HG02884 (cell line): ENCODE measurements at regions not wholly inside any gene's neighbourhood (a gene's known extent, or its start where the extent isn't known, plus 50 kb on each side); places are given as distances from the start of the nearest gene placed in this dataset.

ENCODE experiments used
- ATAC-seq: cut with Tn5 transposase; IDR thresholded peaks from one replicate; pipeline ENCODE4 v1.9.1; 2021; ENCODE audit warnings: mild to moderate bottlenecking, moderate library complexity; ENCODE audit not compliant: unreplicated experiment

DNA sequence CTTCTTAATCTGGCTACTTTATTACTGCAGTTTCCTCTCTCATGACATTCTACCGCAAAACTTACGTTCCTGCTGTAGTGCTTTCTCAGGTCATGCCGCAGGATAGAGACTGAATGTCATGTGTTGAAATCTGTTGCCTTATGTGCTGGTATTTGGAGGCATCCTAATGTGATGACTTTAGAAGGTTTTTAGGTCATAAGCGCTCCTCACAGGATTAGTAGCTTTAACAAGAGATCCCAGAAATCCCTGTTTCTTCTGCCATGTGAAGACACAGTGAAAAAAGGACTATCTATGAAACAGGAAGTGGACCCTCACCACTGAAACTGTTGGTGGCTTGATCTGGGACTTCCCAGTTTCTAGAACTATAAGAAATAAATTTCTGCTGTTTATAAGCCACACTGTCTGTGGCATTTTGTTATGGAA is 209.3 kb downstream of the LACC1 start:
- ATAC-seq = no peak

DNA sequence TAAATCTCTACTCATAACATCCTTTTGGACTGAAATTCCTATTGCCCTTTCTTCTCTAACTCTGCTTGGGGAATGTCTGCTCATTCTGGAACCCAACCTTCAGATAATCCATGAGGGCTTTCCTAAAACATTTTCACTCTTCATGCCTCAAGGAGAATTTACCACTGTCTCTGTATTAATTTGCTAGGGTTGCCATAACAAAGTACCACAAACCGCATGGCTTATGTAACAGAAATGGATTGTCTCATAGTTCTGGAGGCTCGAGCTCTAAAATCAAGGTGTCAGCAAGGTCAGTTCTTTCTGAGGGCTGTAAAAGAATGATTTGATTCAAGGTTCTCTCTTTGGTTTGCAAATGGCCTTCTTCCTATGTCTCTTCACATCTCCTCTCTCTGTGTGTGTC is 209.7 kb downstream of the LACC1 start:
- ATAC-seq = no peak

DNA sequence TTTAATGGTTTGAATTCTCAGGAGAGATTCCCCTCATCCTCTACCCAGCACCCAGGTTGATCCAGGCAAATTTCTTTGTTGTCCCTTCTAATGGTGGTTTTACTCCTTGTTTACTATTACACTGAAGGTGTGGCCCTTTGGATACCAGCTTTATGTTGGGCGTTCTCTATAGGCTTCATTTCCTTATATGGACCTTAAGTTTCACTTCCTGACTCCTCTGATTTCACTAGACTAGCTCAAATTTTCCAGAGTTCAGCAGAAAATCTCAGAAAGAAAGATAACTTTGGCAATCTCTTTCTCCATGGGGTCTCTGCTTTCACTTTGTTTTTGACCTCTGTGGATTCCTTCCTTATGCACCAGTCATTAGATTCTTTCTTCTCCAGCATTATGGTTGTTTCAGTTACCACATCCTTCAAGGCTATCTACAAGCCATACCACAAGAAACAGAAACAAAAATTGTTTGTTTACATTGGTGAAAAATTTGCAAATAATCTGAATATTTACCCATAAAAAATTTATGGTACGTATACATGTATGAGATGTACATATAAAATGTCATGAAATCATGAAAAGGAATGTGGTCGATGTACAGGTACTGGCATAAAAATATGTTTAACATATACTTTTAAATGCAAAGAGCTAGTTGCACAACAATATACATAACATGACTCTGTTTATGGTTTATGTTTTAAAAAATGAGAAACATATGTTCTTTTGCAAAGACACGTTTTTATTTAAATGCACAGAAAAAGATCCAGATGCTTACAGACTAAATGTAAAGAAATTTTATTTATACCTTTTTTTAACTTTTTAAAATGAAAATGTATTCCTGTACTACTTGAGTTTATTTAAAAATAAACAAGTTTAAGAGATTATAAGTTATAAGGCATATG is 212.6 kb downstream of the LACC1 start:
- ATAC-seq = no peak

DNA sequence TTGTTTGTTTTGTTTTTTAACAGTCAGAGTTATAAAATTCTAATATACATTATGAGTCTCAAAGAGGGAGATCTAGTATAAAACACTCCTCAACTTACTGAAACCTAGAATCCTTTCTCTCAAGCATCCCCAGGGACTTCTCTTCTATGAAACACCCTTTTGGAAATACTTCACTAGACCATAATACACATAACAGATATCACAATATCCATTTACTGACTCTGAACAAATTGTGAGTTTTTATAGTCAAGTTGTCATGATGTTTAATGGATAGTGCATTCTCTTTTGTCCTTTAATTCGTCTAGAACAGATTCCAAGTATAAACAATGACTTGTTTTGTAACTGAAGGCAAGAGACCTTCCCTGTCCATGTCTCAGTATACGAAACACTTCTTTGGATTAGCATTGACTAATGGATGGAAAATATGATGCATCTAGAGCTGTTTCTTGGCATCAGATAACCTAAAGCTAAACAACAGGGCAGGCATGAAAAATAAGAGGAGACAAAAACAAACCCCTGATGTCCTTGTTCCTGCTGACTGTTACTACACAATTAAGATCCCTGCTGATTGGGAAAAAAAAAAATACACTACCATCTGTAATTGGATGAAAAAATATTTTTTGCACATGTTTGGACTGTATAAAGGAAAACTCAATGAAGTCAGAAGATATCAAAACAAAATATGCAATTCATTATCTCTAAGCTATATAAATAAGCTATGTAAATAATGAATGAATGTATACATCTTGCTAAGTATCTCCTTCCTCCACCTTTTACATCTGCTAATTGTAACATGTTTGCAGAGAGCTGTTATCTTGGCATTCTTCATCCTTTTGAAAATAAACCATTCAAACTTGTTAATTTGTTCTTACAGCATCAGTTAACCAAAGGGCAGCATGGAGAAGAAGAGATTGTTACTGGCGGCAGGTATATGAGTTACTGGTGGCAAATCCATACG is 214.2 kb downstream of the LACC1 start:
- ATAC-seq = no peak

DNA sequence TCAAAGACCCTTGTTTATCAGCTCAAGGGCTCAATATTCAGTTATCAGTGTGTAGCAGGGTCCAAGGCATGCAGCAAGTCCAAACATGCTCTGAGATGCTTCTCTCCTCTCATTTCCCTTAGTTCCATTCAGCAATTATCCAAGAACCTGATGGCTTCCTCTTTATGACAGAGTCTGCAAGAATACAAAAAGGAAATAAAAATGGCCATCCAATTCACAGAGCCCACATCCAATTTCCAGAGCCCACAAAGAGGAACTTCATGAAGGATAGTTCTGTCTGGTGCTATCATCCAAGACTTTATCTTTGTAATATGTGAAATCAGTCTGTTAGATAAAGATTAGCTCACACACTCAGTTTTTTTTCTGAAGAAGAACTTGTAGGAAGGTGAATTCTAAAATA is 217.2 kb downstream of the LACC1 start:
- no peak for ATAC-seq

DNA sequence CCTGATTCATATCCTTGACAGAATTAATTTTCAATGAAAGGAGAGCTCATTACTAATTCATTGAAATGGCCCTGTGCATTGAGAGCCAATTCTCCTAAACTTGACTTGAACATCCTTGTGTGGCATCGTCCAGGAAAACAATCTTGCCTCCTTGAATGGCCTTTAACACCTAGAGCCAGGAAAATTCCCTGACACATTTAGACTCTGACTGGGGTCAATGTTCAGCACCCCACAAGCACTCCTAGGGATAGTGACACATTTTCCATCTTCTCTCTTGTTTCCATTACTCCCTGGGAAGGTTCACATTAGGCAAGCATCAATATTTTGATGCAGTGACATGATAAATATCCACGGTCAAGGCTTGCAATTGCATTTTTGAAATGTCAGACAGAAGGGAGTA is 218.9 kb downstream of the LACC1 start:
- no peak for ATAC-seq

DNA sequence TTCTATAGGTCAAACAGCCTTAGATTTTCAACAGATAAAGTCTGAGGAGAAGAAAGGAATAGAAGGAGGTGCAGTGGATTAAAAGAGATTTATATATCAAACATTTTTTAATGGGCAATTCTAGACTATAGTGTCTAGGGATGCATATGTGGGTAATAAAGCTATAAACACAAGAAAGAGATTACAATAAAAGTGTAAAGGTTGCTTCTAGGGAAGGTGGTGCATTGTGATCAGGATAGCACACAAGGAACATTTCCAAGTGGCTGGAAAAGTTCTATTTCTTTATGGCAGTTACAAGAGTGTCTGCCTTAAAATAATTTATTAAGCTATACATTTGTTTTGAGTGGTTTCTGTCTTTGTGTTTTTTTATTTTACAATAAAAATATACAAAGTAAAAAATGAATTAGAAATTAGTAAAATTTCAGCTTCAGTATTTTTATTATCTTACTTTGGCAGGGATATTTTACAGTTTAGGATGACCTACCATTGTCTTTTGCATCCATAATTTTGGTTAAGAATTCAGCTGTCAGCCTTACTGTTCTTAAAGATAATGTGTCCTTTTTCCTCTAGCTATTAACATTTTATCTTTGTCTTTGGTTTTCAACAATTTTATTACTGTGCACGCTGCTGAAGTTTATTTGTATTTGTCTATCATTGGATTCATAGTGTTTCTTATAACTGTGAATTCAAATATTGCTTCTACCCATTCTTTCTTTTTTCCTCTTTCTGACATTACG is 221.8 kb downstream of the LACC1 start:
- ATAC-seq = no peak

DNA sequence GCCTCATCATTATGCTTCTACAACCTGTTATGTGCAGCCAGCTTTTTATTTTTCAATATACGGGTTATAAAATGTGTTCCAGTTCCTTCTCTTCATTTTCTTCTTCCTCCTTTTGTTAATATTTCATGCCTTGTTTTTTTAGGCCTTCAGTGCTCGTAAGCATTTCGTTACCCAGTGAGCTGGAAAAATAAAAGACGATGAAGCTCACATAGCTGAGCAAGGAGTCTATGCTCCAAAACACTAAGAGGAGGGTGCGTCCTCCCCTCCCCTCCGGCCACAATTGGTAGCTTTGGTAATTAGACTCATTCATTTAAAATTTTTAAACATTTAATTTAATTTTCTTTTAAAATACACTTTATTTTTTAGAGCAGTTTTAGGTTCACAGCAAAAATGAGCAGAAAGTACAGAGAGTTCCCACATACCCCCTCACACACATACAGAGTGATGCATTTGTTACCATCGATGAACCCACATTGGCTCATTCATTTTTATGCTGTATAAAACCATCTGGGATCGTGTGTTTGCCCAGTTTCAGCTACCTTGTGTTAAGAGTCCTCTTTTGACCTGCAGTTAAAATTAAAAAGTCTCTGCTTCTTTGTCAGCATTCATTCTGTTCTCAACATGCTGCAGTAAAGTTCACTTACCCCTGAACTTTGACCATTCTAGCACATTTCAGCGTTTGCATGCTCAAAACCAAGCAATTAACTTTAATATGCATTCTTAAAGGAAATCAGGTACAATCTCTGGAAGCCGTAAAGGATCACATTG is 223.9 kb downstream of the LACC1 start:
- no peak for ATAC-seq

DNA sequence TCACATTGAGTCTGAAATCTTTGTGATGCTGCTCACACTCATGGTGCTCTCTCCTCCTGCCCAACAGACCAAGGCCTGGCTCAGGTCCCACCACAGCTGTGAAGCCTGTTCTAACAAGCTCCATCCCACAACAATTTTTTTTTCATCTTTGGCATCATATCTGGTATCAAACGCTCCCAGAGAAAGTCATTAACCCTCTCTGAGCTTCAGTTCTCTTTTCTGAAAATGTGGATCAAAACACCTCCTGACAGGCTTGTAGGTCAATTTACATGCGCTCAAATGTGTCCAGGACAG is 224.4 kb downstream of the LACC1 start:
- ATAC-seq = no peak

DNA sequence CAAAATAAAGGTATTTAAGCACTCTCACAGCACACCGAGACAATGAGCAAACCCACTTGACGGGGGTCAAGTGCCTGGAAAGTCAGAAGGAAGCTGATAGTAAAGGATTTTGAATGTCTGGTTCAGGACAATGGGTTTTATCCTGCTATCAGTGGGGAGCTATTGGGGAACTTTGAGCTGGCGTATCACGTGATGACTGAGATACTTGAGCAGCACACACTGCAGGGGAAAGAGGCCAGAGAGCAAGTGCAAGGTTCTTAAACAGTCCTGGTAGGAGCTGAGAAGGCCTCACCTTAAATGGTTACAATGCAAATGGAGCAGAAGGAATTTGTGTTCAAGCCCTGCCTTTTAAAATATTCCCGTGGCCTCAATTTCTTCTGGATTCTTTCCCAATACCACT is 225.3 kb downstream of the LACC1 start:
- no peak for ATAC-seq

DNA sequence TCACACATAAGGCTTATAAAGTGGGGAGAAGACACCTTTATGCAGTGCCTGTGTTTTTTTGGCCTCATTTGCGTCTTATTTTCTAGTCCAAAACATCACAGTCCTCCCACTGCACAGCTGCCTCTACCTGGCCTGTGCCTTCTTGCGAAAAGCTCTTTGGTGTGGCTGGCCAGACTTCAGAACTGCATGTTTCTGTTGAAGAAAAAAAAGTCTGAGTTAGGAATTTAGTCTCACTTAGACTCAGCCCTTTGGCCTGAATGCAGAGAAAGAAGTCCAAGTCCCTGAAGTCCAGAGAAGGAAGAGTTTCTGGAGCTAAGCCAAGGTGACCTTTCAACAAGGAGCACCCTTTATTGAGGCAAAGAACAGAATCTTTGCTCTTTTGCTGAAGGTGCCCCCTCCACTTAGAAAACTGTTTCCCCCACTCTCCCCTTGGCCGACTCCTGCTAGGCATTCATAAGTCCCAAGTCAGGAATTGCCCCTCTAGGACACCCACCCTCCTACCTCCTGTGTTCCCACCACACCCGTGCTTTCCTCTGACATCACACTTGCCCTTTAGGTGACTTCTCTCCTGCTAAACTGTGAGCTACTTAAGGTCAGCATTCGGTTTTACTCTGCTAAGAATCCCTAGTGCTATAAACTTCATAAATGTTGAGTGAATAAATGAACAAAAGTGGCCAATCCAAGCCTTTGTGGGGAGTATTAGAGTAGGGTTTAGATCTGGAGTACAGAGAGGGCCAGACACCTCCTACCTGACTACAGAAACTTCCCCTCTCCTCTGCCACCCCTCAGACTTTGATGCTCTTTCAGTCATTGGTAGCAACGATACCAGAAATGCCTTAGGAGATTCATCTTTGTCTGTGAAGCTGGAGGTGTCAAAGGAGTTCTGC is 226.8 kb downstream of the LACC1 start:
- ATAC-seq = no peak

DNA sequence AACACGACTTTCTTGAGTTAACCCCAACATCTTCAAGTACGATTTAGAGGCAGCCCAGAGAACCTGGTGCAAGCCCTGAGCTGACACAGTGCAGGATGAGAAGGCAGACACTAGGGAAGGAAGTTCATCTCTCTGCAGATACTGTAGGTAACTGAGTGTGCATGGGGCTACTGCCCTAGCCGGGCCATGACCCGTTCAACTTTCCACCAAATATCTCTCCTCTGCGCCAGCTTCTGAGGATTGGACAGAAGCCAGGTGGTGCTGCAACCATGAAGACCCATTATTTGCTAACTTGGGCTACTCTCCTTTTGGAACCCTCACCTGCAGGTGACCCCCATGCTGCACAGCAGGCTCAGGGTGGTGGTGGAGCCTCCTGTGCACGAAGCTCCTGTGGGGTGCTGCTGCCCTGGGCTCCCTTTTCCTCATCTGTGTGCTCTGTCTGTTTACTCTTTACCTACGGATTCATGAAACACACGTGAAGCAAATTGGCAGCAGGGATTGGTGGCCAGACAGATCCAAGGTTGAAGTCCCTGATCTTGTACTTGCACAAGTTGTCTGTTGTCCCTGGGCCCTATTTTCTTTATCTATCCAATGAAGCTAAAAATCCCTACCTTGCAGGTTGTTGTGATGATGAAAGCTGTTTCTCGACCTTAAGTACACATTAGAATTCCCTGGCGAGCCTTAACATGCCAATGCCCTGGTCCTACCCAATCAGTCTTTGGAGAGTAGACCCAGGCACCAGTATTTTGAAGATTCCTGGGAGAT is 227.8 kb downstream of the LACC1 start:
- ATAC-seq = no peak

DNA sequence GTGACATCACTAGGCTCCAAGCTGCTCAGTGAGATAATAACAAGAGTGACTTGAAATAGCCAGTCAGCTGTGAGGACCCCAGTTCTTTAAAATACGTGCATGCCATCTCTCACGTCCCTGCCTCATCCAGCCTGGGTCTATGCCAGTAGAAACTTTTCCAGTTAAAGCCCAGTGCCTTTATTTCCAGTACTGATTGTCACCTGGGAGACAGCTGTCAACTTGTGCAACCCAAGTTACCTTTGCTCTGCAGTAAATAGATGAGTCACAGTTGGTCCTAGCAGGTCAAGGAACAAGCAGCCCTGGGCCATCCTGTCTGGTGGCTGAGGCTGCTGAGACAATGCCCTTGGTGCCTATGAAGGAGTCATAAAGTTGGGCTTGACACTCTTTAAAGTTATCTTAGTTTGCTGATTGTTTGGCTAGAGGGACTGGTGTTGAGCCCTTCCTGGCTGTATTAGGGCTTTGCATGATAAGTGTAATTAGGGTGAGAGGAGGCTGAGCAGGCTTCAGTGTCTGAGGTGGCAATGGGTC is 228.7 kb downstream of the LACC1 start:
- no peak for ATAC-seq

DNA sequence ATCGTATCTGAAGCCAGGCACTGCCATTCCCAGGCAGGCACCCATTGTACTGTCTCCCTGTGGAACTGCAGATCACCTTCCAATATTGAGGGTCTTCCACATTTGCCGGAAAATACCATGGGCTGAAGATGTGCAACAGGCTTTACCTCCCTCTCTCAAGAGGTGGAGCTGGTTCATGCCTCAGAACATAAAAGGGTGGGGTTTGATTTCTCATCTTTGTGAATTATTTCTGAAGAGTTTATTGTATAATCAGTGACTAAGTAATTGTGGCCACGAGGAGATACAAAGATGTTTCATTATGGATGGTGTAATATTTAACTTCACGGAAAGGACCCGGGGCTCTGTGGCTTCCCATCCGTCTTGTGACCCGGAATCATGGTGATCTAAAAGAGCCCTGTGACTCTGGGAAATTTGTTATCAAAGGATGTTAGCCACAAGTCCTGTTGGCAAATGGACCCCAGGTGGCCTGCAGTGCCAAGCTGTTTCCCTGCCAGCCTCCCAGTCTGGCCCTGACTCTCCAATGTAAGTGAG is 230.5 kb downstream of the LACC1 start:
- ATAC-seq = no peak

DNA sequence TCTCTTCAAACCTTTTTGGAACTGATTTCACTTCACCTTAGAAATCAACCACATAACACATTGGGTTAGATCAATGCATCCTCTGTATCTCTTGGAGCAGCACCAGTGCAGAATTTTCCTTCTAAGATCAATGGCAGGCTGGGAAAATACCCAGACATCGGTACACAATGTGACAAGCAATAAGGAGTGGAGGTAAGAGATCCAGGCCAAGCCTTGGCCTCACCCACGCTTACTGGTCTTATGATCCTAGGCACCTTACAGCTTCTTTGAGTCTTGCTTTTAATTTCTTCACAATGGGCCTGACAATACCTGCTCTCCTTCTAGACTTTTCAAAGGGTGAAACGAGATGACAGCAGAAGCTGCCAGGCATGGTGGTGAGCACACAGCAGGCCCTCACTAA is 232.0 kb downstream of the LACC1 start:
- ATAC-seq = no peak

DNA sequence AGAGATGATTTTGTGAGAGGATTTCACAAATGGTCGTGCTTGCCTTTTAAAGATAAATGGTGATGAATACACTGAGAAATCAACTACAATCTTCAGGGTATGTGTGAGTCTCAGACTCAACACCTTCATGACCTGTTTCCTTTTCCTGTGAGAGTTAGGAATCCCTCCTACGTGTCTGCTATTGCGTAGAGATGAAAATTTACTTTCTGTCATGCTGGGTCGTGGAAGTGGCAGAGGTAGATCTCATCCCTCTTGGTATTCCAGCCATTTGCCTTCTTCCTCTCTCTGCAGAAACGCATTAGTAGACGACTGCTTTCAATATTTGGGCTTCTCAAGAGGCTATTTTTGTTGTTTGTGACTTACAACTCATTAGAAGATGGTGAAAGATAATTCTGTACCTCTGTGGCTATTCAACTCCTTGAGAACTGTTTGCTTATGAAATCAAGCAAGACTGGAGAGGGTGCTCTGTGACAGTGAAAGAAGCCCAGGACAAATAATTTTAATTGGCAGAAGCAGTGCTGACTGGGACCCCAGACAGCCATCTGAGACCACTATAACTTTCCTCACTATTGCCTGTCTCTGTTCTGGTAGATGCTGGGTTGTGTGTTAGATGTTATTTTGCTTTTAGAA is 233.1 kb downstream of the LACC1 start:
- no peak for ATAC-seq

DNA sequence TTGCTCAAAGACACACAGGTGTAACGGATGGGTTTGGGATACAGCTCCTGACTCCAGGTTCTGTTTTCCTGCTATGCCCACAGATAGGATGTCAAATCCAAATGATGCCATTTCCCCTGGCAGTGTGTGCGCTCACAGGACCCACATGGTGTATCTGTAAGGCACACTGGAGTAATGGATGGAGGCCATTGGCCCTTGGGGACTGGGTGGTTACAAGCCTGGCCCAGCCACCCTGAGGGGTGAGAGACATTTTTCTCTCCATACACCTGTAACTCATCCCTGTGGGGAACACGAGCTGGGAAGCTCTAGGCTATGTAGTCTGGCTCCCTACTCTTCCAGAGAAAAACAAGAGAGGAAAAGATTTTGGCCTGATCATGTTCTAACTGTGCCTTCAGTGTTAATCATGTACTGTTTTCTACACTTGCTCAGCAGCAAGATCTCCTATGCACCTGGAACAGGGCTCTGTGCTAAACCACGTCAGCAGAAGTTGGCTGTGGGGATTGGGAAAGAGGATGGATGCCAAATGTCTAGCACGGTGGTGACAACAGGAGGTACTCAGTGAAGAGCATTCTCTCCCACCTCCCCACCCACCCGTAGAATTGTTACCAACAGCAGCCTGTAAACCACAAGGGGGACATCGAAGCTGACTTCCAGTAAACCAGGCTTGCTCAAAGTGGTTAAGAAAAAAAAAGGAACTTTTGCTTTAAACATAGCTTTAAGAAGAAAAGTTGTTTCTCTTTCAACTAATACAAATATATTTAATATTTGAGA is 237.0 kb downstream of the LACC1 start:
- no peak for ATAC-seq
